Stimulated activated CD4-positive, alpha-beta T cell treated with anti-CD3 and anti-CD28 coated beads, Interleukin-15, amount 100 ng/mL, for 1 hour (primary cell): ENCODE measurements at regions not wholly inside any gene's neighbourhood (a gene's known extent, or its start where the extent isn't known, plus 50 kb on each side); places are given as distances from the start of the nearest gene placed in this dataset.

ENCODE experiments used
- DNase-seq, 2 donors: peaks; one replicate each; pipeline ENCODE4 v3.0.0-alpha.2; 2020; ENCODE audit warnings: low read depth in 1 of 2, low spot score in 1 of 2

DNA sequence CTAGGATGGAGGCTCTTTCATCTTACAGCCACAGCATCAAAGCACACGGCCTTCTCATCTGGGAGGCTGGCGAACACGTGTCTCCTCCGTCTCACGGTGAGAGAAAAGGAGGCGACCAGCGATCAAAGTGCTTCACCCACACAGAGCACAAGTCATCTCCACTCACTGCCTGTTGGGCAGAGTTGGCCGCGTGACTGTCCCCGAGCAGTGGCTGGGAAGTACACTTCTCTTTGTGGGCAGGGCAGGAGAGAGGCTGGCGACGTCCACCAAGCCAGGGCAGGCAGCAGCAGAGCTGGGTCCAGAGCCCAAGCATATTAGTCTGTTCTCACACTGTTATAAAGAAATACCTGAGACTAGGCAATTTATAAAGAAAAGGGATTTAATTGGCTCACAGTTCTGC, 64.1 kb upstream of the FOXC1 start:
- no peak for DNase-seq

DNA sequence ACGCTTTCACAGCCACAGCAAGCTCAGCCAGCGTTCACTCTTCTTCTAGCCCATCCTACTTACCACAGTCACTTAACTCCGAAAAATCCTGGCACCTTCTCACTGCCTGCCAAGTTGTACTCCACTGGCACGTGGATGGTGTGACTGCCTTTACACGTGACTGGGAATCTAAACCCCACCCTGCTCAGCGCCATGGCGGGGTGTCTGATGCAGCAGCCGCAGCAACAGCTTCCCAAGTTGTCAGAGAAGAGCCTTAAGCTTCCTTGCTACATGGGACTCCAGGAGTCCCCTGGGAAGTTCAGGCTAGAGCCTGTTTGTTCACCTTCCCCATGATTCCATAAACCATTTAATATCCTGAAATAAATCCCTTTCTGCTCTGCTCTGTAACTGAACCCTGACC, 61.9 kb upstream of the FOXC1 start:
- DNase-seq: no peak

DNA sequence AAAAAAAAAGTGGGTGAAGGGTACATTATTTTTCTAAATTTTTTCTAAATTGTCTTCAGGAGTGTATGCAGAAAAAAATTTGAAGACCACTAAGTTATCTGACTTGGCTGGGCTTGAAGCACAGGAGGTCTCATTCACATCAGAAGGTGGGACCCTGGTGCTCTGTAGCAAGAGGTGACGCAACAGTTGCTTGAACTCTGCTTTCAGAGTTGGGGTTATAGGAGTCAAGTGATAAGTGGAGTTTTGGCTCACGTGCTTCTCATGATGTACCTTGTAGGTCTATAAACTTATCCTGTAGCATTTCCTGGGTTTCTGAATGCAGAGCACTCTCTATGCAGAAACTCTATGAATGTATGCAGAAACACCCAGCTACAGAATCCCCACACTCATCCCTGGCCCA, 58.5 kb upstream of the FOXC1 start:
- no peak for DNase-seq

DNA sequence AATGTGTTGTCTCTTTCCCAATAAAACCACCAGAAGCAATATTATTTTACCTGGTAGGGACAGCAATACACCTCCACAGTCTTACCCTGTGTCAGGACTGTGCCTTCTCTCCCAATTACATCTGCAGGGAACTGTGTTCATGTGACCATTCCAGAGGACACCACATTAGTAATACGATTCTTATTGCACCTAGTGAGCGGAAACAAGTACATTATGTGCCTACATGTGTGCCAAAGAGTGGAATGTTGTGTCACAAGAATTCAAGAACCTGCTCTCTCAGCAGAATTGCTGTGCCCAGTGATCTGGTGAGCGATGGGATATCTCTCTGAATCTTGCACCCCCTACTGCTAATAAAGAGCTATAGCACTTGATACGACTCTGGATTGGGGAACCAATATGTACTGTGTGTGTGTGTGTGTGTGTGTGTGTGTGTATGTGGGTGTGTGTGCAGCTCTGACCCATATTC, 57.4 kb upstream of the FOXC1 start:
- DNase-seq: no peak

DNA sequence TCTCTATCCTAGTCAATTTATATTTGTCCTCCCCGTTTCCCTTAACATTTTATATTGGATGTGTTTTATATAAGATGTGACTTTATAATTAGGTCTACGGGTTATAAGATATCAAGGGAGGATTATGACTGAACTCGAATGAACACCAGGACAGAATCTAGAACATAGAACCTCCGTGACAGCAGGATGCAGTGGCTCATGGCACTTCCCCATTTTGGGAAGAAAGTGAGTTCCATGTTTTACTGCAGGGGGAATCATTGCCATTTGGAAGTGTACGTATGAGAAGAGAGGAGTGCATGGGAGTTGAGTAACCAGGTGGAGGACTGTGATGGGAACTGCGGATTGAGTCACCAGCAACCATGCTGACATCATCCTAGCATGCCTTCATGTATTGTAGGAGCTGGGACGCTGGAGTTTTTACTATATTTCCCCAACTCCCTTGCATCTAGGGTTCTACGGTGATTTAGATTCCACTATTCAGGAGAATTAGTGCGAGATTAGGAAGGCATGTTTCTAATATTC, 56.1 kb upstream of the FOXC1 start:
- DNase-seq: no peak

DNA sequence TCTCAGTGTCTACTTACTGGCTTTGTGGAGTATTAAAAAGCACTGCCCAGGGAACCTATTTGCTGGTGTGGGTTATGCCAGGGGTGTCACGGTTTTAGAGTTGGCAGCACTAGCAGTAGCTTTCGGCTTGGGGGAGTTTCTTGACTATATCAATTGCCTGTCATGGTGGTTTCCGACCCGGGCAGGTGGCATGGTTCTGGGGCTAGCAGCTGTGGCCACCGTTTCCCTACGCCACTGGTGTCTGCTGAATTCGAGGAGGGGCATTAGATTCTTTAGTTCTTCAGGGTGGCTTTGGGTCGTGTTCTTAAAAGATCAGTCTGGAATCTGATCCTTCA, 55.6 kb upstream of the FOXC1 start:
- no peak for DNase-seq

DNA sequence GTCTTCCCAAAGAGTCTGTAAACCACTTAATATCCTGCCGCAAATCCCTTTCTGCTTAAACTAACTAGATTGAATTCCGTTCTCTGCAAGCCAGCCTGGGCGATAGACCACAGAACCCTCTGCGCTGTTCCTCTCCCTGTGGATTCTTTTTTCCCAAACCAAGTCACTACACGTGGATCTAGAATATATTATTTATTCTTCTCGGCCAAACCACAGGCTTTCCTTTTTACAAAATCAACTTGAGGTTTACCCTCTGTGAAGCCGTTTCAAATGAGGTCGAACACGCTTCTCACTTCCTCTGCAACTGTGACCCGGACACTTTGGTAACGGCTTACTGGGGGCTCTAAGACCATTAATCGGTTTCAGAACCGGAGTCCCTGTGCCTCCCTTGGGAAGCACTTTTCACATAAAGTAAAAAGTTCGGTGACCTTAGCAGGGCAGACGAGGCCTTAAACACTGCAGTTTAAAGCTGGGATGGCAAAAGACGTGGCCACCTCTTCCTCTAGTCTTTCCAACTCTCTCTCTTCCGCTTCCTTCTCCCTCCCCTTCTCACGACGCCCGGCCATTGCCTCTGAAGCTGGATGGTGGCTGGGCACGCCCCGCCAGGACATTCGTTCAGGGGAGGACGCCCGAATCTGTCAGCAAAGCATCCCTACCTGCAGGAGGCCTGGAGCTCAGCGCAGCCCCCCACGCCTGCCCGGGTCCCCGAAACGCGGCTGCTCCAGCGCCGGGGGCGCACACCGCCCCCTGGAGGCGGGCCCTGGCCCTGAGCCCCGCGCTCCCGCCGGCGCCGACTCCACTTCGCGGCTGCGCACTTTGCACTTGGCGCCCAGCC, 55.0 kb upstream of the FOXC1 start:
- peak; percentile 42 to 76 for DNase-seq

DNA sequence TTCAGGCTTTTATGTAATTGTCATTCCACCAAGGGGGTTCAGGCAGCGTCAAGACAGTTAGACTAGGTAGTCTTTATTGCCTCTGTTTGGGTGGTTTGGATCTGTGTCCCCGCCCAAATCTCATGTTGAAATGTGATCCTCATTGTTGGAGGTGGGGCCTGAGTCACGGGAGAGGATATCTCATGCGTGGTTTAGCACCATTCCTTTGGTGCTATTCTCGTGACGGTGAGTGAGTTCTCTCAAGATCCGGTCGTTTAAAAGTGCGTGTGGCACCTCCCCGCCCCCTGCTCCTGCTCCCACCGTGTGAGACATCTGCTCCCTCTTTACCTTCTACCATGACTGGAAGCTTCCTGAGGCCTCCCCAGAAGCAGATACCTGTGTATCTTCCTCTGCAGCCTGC, 51.3 kb upstream of the FOXC1 start:
- no peak for DNase-seq
